CD4-positive, alpha-beta T cell treated with Interleukin-1 beta for 1 hour (primary cell): ENCODE measurements at regions not wholly inside any gene's neighbourhood (a gene's known extent, or its start where the extent isn't known, plus 50 kb on each side); places are given as distances from the start of the nearest gene placed in this dataset.

Experiments used
- DNase-seq, 2 donors: peaks; one replicate each; pipeline ENCODE4 v3.0.0-alpha.2; 2020 to 2022

DNA sequence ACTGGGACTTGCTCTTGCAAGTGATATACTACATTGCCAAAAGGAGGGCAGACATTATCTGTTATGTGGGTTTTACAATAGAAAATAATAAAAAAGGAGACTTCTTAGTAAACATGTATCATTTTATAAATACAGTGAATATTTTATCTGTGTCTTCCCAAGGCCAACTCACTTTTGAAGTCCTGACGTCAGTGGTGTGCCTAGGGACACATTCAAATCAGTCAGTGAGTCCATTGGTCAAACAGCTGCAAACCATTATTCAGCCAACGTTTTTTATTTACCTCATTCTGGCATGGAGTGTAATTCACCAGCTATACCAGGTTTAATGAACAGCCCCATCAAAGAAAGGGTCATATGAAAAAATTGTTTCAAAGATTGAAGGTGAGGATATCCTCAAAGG is 263.7 kb downstream of the IPMK start:
- DNase-seq: no peak

GRCh38 chr10:58001159-58001558 is 266.5 kb downstream of the IPMK start:
- DNase-seq: no peak

DNA sequence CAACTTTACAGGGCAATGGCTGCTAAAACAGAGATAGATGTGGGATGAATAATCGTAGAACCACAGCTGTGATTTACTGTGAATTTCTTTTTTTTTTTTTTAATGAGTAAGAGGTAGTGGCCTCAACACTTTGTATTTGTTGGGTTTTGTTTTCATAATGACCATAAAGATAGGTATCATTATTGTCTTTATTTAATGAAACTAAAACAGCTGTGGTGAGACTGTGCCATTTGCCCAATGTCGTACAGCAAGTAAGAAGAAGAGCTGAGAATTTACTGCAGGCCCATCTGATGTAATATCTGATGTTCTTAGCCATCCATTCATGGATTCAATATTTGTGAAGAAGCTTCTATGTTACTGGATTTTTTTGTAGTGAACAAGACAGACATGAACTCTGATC is 271.2 kb downstream of the IPMK start:
- DNase-seq: no peak

DNA sequence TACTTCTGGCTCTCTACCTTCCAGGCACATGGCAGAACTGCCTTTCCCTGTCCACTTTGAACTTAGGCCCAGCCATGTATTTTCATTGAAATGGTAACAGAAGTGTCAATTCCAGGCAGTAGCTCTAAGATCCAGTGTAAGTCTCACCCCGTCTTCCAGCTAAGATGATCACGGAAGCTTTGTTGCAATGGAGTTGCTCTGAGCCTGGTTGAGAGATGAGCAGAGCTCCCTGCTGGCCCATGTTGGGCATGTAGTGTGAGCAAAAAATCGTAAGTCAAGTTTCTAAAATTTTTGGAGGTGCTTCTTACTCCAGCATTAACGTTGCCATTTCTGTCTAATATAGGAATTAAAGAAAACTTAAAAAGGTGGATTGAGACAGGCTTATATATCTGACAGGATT is 274.4 kb downstream of the IPMK start:
- no peak for DNase-seq

DNA sequence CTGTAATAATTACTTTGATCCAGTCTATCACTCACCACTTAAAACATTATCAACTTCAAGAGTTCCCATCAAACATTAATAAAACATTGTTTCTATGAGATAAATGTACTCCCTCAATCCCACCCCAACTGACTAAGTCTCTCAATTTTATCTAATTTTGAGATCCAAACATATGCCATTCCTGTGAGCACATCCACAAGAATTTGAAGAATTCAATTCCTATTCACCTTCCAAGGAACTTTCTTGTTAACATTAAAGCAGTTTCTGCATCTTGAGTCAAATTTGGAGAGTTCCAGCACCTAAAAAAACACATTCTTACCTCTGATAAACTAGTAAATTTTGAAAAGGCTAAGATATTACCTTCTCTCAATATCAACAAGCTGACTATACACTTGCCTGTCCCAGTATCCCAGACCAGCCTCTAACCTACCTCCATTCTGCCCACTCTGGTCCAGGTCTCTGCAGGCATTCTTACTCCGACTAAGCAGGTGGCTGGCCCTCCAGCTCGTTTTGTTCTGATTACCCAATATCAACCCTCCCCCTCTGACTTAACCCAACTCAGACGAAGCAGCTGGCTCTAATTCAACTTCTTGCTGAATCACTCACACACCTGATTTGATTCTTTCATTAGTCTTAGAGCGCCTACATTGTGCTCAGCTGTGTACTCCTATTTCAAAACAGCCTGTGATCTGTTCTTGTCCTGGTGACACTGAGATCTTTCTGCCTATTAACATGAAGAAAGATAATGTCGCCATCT is 275.2 kb downstream of the IPMK start:
- DNase-seq: no peak

DNA sequence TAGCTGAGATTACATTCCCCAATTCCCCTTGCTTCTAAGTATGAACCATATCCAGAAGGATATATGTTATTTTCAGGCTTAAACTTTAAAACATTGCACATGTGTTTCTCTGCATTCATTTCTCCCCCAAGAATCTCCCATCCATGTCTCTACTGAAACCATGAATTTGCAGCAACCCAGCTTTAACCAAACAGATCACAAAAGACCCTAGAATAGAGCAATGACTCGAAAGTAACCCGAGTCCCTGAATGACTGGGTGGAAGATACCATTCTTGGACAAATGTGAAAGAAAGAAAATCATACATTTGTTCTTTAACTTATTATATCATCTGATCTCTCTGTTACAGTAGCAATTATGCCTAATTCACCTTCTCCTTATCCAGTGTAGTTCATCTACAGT is 278.7 kb downstream of the IPMK start:
- no peak for DNase-seq

GRCh38 chr10:57987055-57987721 is 280.5 kb downstream of the IPMK start:
- DNase-seq: no peak

DNA sequence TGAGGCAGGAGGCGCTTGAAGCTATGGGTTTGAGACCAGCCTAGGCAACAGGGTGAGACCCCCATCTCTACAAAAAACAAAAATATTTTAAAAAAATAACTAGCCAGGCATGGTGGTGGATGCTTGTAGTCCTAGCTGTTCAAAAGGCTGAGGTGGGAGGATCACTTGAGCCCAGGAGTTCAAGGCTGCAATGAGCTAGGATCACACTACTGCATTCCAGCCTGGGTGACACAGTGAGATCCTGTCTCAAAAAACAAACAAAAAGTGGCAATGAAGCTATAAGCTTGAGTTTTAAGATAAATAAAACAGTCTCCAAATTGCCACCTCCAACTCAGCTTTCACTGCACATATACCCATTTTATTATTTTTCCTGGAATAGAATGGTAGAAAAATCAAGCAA is 281.3 kb downstream of the IPMK start:
- DNase-seq: no peak

- DNase-seq: no peak
Measured at GRCh38 chr10:57983281-57983791, 284.4 kb downstream of the IPMK start.

DNA sequence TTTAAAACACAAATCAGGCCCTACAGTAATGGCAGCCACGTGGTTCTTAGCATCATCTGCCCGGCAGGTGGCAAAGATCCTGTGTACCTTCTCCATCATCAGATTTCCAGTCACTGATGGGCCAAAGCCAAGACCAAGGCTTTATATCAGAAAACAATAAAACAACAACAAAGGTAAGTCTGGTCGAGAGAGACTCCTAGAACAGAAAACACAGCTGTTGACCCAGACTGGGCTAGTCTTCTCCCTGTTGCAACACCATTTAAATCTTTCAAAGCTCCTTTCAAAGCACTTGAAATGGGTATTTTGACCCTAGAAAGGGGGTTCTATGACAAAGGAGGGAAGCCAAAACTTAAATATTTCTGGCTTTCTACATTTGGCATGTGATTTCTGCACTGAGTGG is 285.6 kb downstream of the IPMK start:
- DNase-seq: no peak

DNA sequence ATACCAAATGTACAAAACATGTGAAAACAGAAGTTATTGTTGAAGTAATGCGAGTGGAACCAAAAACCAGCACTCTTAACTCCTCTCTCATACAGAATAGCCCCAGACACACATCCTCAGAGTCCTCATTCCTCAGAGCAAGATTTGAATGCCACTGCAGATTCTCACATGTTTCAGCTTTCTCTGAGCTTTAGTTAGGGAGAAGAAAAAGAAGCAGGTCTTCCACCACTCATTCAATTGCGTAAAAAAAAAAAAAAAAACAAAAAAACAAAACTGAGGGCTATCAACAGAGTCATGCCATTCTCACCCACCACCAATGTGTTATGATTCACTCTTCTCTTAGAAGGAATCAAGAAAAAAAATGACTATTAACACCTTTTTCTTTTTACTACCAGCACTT is 287.7 kb downstream of the IPMK start:
- no peak for DNase-seq

DNA sequence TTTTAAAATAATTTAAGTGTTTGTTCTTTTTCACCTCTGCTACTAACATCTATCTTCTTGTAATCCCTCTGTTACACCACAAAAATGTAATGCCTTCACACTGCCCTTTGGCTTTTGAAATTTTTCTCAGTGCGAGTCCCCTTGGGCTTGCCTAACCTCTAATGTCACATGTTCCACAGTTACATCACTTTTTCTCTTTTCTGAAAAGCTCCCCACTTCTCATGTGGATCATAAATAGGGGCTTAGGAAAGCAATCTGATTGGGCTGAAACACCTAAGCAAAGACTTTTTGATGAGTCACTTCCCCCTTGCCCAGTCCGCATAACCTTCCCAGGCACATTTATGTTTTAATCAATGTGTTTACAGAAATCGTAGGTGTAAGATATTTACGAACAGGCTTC is 288.2 kb downstream of the IPMK start:
- no peak for DNase-seq

GRCh38 chr10:57977262-57977661 is 290.4 kb downstream of the IPMK start:
- DNase-seq: no peak

DNA sequence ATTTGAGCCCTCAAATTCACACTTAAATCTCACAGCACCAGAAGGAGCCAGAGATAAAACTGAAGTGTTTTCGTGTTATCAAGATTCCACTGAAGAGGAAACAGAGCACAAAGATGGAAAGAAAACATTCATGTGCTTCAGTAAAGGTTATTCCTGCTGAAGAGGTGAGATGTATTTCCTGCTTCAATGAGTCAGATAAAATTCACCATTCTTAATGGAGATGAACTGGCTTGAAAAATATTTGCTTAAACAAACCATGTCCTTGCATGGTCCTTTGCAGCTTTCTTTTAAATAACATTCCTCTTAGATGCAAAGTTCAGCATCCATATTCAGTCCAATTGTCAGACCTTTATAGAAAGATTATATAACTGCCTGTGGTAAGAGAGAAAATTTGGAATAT is 294.2 kb downstream of the IPMK start:
- no peak for DNase-seq

GRCh38 chr10:57972783-57973182 is 294.9 kb downstream of the IPMK start:
- no peak for DNase-seq

GRCh38 chr10:57968328-57969016 is 299.2 kb downstream of the IPMK start:
- DNase-seq: no peak

DNA sequence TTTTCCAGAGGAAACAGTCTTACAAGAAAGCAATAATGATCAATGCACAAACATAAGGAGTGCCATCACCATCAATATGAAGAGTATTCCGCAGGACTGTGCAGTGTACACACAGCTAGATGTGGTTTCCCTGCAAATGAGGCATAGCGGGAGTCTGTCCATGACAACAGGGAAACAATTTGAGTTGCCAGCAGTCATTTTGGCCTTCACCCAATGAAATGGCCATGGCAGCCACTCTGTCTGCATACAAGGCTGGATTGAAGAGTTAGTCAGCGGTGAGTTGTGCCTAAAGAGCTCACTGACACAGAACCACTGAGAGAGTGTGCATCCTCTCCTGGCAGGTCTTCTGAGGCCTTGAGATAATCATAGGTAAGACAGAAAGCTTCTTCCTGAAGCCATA is 303.3 kb downstream of the IPMK start:
- DNase-seq: no peak

DNA sequence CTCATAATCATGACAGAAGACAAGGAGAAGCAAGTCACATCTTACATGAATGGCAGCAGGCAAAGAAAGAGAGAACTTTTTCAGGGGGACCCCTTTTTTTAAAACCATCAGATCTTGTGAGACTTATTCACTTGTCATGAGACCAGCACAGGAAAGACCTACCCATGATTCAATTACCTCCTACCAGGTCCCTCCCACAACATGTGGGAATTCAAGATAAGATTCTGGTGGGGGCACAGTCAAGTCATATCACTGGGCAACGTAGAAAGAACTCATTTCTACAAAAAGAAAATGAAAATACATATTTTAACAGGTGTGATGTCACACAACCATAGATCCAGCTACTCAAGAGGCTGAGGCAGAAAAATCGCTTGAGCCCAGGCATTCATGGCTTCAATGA is 304.1 kb downstream of the IPMK start:
- DNase-seq: no peak

DNA sequence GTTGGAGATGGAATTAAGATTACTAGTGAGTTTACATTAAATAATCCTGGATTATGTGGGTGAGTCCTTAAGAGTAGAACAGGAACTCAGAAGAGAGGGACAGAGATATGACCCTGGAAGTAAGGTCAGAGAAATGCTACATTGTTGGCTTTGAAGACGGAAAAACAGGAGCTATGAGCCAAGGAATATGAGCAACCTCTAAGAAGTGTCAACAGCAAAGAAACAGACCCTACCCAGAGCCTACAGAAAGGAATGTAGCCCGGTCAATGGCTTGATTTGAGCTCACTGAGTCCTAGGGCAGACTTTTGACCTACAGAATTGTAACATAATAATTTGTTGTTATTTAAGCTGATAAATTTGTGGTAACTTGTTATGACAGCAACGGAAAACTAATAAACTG is 304.9 kb downstream of the IPMK start:
- no peak for DNase-seq

DNA sequence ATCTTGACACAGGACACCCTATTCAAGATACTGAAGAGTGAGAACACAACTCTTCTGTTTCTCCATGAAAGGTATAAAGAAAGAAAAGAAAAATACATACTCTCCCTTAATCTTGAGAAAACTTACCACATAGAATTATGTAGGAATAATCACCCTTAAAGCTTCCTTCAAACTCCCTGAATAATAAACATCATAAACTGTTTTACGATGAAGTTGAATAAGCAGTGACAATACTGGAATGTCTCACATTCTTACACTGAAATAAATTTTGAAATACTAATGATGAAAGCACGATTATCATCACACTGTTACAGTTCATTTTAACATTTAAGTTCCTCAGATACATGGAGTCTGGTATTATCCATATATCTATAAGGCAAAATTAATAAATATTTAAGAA is 306.2 kb downstream of the IPMK start:
- no peak for DNase-seq

GRCh38 chr10:57960406-57960805 is 307.3 kb downstream of the IPMK start:
- no peak for DNase-seq

GRCh38 chr10:57959318-57960006 is 308.2 kb downstream of the IPMK start:
- DNase-seq: no peak

- DNase-seq: no peak
Measured at GRCh38 chr10:57955076-57955475, 312.6 kb downstream of the IPMK start.
